ENCODE measurements at regions not wholly inside any gene's neighbourhood (a gene's known extent, or its start where the extent isn't known, plus 50 kb on each side); places are given as distances from the start of the nearest gene placed in this dataset.

DNA sequence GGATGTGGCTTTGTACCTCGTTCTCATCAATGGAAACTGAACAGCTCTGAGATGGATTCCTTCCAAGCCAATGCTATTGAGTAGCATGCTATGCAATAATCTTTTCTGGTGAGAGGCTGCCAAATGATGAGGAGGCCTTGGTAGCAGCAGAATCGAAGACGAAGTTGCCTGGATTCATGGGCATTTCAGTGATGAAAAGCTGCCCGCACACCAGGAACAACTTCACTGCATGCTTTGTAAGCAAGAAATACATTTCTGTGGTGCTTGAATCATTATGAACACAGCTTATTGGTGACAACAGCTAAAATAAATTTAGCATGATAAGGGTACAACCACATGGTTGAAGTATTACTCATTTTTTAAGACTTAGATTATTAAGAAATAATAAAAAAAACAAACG lies 246.8 kb upstream of the ROBO1 start:
- intact Hi-C loops (cut with DNase I) = no loop called here
- no peaks in the 10 kb centered on the region for H3K9me3 ChIP-seq
- H3K4me3 ChIP-seq = no peak overlapping the region
- no peak overlapping the region for H3K27ac ChIP-seq
- H3K27me3 ChIP-seq = no peaks in the 10 kb centered on the region
- no peaks in the 10 kb centered on the region for H3K36me3 ChIP-seq
- H3K4me1 ChIP-seq = no peaks in the 10 kb centered on the region
- no peak for ATAC-seq
- WGBS, 4 donors = 32 to 52% (median 47%) methylated on average over 5 of the region's 5 CpGs
- TF ChIP-seq, protein P1, sequence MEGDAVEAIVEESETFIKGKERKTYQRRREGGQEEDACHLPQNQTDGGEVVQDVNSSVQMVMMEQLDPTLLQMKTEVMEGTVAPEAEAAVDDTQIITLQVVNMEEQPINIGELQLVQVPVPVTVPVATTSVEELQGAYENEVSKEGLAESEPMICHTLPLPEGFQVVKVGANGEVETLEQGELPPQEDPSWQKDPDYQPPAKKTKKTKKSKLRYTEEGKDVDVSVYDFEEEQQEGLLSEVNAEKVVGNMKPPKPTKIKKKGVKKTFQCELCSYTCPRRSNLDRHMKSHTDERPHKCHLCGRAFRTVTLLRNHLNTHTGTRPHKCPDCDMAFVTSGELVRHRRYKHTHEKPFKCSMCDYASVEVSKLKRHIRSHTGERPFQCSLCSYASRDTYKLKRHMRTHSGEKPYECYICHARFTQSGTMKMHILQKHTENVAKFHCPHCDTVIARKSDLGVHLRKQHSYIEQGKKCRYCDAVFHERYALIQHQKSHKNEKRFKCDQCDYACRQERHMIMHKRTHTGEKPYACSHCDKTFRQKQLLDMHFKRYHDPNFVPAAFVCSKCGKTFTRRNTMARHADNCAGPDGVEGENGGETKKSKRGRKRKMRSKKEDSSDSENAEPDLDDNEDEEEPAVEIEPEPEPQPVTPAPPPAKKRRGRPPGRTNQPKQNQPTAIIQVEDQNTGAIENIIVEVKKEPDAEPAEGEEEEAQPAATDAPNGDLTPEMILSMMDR (IDR thresholded peaks at IDR 0.05) = no peak
- TF ChIP-seq POLR2A (IDR thresholded peaks at IDR 0.05) = no peak
- DNase-seq = no peak

DNA sequence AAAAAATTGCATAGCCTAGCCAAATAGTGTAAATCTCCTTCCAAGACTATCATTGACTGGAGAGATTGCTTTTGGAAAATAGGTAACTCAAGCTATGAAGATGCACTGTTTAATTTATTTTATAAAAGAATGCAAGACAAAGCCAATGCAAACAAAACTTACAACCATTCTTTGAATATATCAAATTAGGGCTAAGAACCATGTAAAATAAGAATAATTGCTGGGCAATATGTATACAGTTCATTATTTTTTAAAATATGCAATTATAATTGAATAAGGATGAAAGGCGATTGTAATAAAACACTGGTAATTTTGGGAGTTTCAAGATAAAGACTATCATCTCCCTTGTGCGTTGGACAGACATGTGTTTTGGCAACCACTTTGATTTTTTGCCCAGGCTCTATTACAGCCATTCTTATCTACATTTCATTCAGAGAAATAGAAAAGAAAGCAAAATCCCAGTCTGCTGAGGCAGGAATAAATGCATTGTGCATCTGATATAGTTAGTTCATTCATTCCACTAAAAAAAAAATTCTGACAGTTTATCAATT lies 242.3 kb upstream of the ROBO1 start:
- H3K27ac ChIP-seq = no peak overlapping the region
- H3K9me3 ChIP-seq = no peaks in the 10 kb centered on the region
- no peaks in the 10 kb centered on the region for H3K36me3 ChIP-seq
- WGBS, 4 donors = 22 to 28% (median 23%) methylated on average over 2 of the region's 2 CpGs
- TF ChIP-seq, protein P1 (IDR thresholded peaks at IDR 0.05) = no peak
- TF ChIP-seq POLR2A (IDR thresholded peaks at IDR 0.05) = no peak
- no peaks in the 10 kb centered on the region for H3K27me3 ChIP-seq
- no peak overlapping the region for H3K4me3 ChIP-seq
- no peak for DNase-seq
- ATAC-seq = no peak
- intact Hi-C loops (cut with DNase I) = no loop called here
- no peaks in the 10 kb centered on the region for H3K4me1 ChIP-seq

DNA sequence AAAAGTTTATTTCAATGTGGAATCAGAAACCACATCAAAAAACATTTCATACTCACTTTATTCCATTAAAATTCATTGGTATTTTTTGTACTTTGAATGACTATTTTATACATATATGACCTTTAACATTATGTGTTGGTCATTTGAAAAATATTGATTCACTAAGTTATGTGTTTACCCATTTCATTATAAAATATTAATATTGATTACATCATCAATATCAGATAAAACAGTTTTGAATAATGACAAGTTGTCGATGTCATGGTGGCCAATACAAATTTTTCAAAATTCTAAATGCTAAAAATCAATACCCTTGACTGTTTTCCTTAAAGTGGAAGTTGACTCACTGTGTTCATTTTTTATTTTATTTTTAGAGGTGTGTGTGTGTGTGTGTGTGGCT lies 239.7 kb upstream of the ROBO1 start:
- Histone ChIP-seq H3K36me3 (no peaks in the 10 kb centered on the region), H3K9me3 (no peaks in the 10 kb centered on the region), H3K4me3 (no peak overlapping the region), H3K4me1 (no peaks in the 10 kb centered on the region), H3K27me3 (no peaks in the 10 kb centered on the region), H3K27ac (no peak overlapping the region)
- no peak for TF ChIP-seq POLR2A (IDR thresholded peaks at IDR 0.05)
- TF ChIP-seq, protein P1 (IDR thresholded peaks at IDR 0.05) = no peak
- intact Hi-C loops (cut with DNase I) = no loop called here
- ATAC-seq (no peak), DNase-seq (no peak)
- 90 to 97% (median 96%) methylated on average over 1 of the region's 1 CpG for WGBS, 4 donors

DNA sequence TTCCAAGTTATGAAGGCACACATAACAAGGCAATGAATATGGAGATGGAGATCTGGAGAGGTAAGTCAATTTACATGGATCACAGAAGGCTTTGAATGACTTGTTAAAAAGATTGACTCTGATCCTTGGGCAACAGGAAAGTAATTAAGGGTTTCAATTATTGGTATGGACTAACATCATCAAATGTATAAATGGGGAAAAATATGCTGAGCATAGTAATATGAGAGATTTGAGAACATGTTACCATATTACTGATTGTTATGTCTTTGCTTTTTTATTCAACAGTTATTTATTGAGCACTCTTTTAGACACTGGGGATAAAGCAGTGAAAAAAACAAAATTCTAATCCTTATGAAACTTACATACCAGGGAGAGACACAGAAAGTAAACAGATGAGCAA lies 238.5 kb upstream of the ROBO1 start:
- DNase-seq = no peak
- H3K4me1 ChIP-seq = no peaks in the 10 kb centered on the region
- no peaks in the 10 kb centered on the region for H3K36me3 ChIP-seq
- no peak overlapping the region for H3K4me3 ChIP-seq
- H3K9me3 ChIP-seq = no peaks in the 10 kb centered on the region
- TF ChIP-seq POLR2A (IDR thresholded peaks at IDR 0.05) = no peak
- TF ChIP-seq, protein P1 (IDR thresholded peaks at IDR 0.05) = no peak
- H3K27ac ChIP-seq = no peak overlapping the region
- intact Hi-C loops (cut with DNase I) = no loop called here
- no peaks in the 10 kb centered on the region for H3K27me3 ChIP-seq
- no peak for ATAC-seq

All from heart left ventricle (tissue), 16 donors.